ENCODE measurements at regions not wholly inside any gene's neighbourhood (a gene's known extent, or its start where the extent isn't known, plus 50 kb on each side); places are given as distances from the start of the nearest gene placed in this dataset.

DNA sequence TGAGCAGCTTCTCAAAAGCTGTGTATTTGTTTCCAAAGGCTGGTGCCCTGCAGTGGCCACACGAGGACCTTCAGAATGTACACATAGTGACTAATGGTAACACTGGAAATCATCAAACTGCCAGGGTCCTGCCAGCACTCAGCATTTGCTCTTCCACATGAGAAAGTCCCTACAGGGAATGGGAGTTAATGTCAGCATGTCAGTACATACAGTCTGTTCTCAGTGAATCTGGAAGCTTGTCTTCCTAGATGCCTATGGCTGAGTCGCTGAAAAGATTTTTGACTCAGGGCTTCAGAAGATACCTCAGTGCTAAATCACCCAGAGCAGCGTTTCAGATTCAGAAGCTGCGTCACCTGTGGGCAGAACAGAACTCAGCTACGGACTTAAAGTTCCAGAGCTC, 108.2 kb downstream of the CDC7 start:
- ChIA-PET CTCF (no interaction called here), POLR2A (ENCODE audit: low non-redundant PET) (no interaction called here)
- Histone ChIP-seq H3K27ac (ENCODE audit: low read depth, low read length, poor library complexity, severe bottlenecking) (no peak overlapping the region), H3K9me3 (ENCODE audit: low read depth, low read length, poor library complexity, severe bottlenecking) (no peaks in the 10 kb centered on the region), H3K4me3 (ENCODE audit: low read depth, low read length, poor library complexity, severe bottlenecking) (no peak overlapping the region), H3K4me1 (ENCODE audit: insufficient read depth, low read length, poor library complexity, severe bottlenecking) (no peaks in the 10 kb centered on the region), H3K36me3 (ENCODE audit: insufficient read depth, low read length, poor library complexity, severe bottlenecking) (no peaks in the 10 kb centered on the region), H3K27me3 (replicated peaks; ENCODE audit: insufficient read depth, low read depth, low read length, poor library complexity) (no peaks in the 10 kb centered on the region)
- BruUV-seq (replicated peaks): no TSS peak
- no peak for DNase-seq (ENCODE audit: low spot score)
- intact Hi-C loops (cut with micrococcal nuclease; ENCODE audit: unreplicated experiment): no loop called here
- TF ChIP-seq, protein P1, sequence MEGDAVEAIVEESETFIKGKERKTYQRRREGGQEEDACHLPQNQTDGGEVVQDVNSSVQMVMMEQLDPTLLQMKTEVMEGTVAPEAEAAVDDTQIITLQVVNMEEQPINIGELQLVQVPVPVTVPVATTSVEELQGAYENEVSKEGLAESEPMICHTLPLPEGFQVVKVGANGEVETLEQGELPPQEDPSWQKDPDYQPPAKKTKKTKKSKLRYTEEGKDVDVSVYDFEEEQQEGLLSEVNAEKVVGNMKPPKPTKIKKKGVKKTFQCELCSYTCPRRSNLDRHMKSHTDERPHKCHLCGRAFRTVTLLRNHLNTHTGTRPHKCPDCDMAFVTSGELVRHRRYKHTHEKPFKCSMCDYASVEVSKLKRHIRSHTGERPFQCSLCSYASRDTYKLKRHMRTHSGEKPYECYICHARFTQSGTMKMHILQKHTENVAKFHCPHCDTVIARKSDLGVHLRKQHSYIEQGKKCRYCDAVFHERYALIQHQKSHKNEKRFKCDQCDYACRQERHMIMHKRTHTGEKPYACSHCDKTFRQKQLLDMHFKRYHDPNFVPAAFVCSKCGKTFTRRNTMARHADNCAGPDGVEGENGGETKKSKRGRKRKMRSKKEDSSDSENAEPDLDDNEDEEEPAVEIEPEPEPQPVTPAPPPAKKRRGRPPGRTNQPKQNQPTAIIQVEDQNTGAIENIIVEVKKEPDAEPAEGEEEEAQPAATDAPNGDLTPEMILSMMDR (conservative IDR thresholded peaks at IDR 0.05; ENCODE audit: low read depth, low read length): no peak
- no peak for TF ChIP-seq EZH2 (IDR thresholded peaks at IDR 0.05; ENCODE audit: borderline replicate concordance, low read depth, low read length, poor library complexity, severe bottlenecking)

DNA sequence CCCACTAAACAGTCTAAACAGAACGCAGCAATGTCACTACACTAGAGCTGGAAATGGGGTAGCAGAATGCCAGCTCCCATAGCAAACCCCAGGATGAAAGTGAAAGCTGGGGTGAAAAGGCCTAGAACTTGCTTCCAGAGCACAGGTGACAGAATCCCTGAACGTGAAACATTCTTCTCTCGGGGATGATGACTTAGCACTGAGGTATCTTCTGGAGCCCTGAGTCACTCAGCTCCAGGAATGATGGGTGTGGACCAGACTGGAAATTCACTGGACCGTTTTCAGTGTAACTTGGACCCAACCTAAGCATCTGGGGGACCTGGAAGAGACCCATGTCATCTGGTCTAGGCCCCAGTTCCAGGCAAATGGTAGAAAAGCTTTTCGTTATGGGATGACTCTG, 108.9 kb downstream of the CDC7 start:
- BruUV-seq (replicated peaks): no TSS peak
- intact Hi-C loops (cut with micrococcal nuclease; ENCODE audit: unreplicated experiment): no loop called here
- H3K36me3 ChIP-seq (ENCODE audit: insufficient read depth, low read length, poor library complexity, severe bottlenecking): no peaks in the 10 kb centered on the region
- H3K9me3 ChIP-seq (ENCODE audit: low read depth, low read length, poor library complexity, severe bottlenecking): no peaks in the 10 kb centered on the region
- no peaks in the 10 kb centered on the region for H3K4me1 ChIP-seq (ENCODE audit: insufficient read depth, low read length, poor library complexity, severe bottlenecking)
- ChIA-PET CTCF (no interaction called here), POLR2A (ENCODE audit: low non-redundant PET) (no interaction called here)
- H3K4me3 ChIP-seq (ENCODE audit: low read depth, low read length, poor library complexity, severe bottlenecking): no peak overlapping the region
- H3K27ac ChIP-seq (ENCODE audit: low read depth, low read length, poor library complexity, severe bottlenecking): no peak overlapping the region
- no peaks in the 10 kb centered on the region for H3K27me3 ChIP-seq (replicated peaks; ENCODE audit: insufficient read depth, low read depth, low read length, poor library complexity)
- DNase-seq (ENCODE audit: low spot score): no peak
- TF ChIP-seq, protein P1 (conservative IDR thresholded peaks at IDR 0.05; ENCODE audit: low read depth, low read length): no peak
- no peak for TF ChIP-seq EZH2 (IDR thresholded peaks at IDR 0.05; ENCODE audit: borderline replicate concordance, low read depth, low read length, poor library complexity, severe bottlenecking)

GRCh38 chr1:91610102-91610501, 109.5 kb downstream of the CDC7 start:
- Histone ChIP-seq H3K27me3 (replicated peaks; ENCODE audit: insufficient read depth, low read depth, low read length, poor library complexity) (no peaks in the 10 kb centered on the region), H3K36me3 (ENCODE audit: insufficient read depth, low read length, poor library complexity, severe bottlenecking) (no peaks in the 10 kb centered on the region), H3K4me3 (ENCODE audit: low read depth, low read length, poor library complexity, severe bottlenecking) (no peak overlapping the region), H3K27ac (ENCODE audit: low read depth, low read length, poor library complexity, severe bottlenecking) (no peak overlapping the region), H3K9me3 (ENCODE audit: low read depth, low read length, poor library complexity, severe bottlenecking) (no peaks in the 10 kb centered on the region), H3K4me1 (ENCODE audit: insufficient read depth, low read length, poor library complexity, severe bottlenecking) (no peaks in the 10 kb centered on the region)
- TF ChIP-seq, protein P1 (conservative IDR thresholded peaks at IDR 0.05; ENCODE audit: low read depth, low read length): no peak
- ChIA-PET POLR2A (ENCODE audit: low non-redundant PET) (no interaction called here), CTCF (no interaction called here)
- no peak for DNase-seq (ENCODE audit: low spot score)
- no TSS peak for BruUV-seq (replicated peaks)
- intact Hi-C loops (cut with micrococcal nuclease; ENCODE audit: unreplicated experiment): no loop called here

Measured in A673 (cell line).